Colon (tissue), 2 donors: ENCODE measurements at regions not wholly inside any gene's neighbourhood (a gene's known extent, or its start where the extent isn't known, plus 50 kb on each side); places are given as distances from the start of the nearest gene placed in this dataset.
"Not testable (repeated sequence)": the region's sequence is repeated elsewhere in the genome, so short reads cannot be mapped to it uniquely, and the experiment has no call there.

ENCODE experiments used
- FAIRE-seq: peaks from 2 replicates; lab custom pipeline; 2012; peaks lifted over from hg19 to GRCh38; lab: Jason Lieb, UNC
- donor health status: control.
- donor health status: control.

- no peak for FAIRE-seq
Observed at GRCh38 chr6:133756078-133756695, 132.7 kb upstream of the TCF21 start.

DNA sequence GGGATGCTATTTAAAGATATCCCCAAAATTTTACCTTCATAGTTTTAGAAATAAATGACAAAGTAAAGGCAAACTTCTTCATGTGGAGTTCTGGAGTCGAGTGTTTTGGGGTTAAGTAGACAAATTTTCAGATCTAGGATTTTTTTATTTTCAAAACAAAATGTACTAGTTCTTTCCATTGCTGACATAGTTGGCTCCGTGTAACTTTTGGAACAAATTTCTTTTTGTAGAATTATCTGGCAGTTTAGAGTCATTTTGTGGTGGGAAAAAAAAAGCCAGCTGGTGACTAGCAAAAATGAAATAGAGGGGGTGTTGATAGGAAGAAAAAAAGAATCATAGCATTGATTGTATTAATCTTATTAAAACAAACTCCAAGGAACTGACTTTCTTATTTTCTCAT lies 131.6 kb upstream of the TCF21 start:
- FAIRE-seq, result no peak

DNA sequence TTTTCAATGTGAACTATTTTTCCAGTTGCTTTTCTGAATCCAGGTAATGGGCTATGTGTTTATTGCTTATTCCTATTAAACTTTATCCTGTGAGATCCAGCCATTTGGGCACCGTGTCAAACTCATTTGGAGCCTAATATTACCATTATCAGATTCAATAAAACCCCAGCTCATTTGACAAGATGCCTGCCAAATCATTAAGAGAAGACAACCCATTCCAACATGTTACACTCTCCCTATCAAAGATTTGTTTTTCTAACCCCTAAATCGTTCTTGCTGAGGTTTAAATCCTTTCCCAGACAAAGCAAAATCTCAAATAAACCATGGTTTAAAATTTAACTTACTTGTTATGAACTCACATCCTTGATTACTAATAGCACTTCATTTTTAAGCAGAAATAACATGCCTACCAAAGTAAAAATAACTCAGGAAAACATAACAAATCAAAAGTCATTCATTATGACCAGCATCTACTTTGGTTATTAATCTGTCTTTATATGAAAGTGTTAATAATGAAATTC lies 130.0 kb upstream of the TCF21 start:
- FAIRE-seq, result no peak

DNA sequence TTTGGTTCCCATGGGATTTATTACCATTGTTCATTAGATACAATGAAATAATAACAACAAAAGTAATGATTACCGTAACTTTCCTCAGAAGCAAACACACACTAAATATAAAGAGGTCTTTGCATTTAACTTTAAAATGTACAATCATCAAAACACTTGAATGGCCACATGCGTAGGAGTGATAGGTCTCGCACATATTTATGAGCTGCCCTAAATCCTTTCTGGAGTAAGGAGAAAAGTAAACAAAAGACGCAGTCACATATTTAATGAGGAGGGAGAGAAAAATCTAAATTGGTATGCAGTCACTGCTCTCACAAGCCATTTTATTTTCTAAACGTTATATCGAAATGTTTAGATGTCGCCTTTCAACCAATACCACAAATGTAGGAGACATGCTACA lies 129.4 kb upstream of the TCF21 start:
- no peak for FAIRE-seq

GRCh38 chr6:133761706-133762105 lies 127.2 kb upstream of the TCF21 start:
- FAIRE-seq, result no peak

DNA sequence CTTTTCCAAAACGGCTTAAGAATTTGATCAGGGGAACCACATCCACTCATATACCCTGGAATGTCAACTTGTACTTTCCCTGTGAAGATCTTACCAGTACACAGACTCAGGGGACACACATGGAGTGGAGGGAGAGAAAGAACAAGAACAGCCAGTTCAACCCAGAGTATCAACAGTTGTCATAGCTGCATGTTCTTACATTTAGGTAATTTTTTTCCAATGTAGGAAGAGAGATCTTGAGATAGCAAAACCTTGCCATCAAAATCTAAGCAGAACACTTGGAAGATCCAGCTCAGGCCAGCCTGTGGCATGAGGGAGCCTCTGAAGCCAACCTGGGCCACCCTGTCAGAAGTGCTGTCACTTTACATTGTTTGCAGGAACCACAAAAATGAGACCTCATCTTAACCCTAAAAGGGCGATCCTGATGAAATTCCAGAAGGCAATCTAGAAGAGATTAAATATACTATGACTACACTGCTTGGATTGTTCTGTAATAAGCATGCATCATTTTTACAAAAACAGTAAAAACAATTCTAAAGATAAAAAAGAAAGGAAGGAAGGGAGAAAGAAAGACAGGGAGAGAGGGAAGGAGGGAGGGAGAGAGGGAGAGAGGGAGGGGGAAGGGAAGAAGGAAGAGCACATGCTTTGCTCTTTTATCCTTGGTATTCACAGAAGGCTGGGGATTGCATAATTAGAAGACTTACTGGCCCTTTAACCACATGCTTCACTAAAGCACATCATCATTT lies 124.7 kb upstream of the TCF21 start:
- no peak for FAIRE-seq

GRCh38 chr6:133764754-133765208 lies 124.1 kb upstream of the TCF21 start:
- no peak for FAIRE-seq

DNA sequence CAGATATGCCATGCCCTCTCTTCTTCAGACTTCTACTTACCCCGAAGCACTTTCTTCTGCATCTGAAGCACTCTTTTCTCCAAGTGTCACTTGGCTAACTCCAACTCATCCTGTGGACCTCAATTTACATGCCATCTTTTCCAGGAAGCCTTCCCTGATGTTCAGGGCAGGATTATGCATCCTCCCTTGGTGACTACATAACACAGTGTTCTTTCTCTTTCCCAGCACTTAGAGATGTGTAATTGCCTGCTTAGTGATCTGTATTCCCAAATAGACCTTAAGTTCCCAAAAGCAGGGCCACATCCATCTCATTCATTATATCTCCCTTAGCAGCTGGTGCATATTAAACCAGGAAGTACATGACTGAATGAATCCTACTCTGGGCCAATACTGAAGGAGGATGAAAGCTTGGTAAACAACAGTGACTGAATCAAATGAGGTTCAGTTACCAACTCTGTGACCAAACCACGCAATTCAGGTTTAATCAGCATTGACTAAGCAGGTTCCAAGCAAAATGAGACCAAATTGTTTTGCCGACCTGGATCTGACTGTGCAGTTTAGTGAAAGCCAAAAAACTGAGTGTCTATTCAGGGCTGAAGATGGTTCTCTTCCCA lies 121.4 kb upstream of the TCF21 start:
- no peak for FAIRE-seq

- FAIRE-seq, result no peak
Observed at GRCh38 chr6:133768656-133769295, 120.1 kb upstream of the TCF21 start.

- FAIRE-seq, result no peak
Observed at GRCh38 chr6:133769463-133769862, 119.5 kb upstream of the TCF21 start.

DNA sequence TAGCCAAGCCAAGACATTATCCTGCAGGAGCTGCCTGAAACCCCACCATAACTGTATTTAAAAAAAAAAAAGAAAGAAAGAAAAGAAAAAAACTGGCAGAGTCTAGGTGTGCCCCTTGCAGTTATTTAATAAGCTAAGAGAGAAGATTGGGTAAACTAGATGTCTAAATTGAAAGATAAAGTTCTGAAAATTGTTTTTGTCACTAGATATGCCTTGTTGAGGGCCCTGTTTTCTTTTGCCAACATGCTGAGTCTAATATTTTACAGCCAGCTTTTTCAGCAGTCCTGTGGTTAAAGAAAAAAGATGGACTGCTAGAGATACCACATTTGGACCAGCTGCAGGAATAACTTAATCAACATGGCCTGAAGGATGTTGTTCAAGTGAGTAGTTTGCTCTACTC lies 116.3 kb upstream of the TCF21 start:
- FAIRE-seq, result no peak

- FAIRE-seq, result no peak
Observed at GRCh38 chr6:133773776-133774175, 115.1 kb upstream of the TCF21 start.

DNA sequence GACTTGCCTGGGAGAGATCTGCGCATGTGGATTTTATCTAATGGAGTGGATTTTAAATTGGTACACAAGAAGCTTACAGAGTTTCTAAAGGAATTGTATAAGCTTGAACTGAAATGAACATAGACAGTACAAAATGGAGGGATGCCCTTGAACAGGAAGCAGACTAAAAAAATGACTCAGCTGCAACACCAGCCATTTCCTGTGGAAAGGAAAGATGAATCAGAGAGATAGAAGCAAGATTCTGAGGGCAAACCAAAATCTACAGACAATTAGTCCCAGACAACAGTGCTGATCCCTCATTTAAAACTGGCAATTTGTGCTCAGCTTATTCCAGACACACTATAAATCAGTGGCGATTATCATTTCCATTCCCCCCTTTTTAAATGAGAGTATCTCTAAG lies 114.6 kb upstream of the TCF21 start:
- no peak for FAIRE-seq

DNA sequence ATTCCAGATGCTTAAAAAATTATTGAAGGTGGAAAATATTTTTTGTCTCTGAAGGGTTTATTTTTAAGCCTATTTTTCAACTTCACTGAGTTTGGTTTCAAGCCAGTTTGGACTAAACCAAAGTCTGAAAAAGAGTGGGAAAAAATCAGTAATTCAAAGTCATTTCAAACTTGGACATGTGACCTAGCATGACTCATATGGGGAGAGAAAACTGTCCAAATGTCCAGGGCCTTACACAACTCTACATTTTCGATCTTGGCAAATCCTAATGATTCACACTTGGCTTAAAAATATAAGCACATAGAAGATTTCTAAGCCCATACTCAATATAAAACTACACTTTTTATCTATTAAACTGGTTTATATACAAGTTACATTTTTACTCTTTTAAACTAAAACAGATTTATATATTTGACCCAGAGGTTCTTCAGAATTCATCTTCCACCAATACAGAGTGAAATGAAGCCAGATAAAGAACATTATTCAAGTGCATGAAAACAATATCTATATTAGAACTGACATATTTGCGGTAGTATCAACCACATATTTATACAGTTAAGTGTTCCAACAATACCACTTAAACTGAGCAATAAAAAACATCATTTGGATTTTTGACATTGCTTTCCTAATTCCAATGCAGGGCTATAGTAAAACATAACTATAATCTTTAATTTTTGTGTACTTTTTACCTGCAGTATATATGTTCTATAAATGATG lies 110.3 kb upstream of the TCF21 start:
- no peak for FAIRE-seq

GRCh38 chr6:133779916-133780695 lies 108.8 kb upstream of the TCF21 start:
- FAIRE-seq, result no peak

- FAIRE-seq, result no peak
Observed at GRCh38 chr6:133786016-133786415, 102.9 kb upstream of the TCF21 start.

- no peak for FAIRE-seq
Observed at GRCh38 chr6:133787122-133787521, 101.8 kb upstream of the TCF21 start.

DNA sequence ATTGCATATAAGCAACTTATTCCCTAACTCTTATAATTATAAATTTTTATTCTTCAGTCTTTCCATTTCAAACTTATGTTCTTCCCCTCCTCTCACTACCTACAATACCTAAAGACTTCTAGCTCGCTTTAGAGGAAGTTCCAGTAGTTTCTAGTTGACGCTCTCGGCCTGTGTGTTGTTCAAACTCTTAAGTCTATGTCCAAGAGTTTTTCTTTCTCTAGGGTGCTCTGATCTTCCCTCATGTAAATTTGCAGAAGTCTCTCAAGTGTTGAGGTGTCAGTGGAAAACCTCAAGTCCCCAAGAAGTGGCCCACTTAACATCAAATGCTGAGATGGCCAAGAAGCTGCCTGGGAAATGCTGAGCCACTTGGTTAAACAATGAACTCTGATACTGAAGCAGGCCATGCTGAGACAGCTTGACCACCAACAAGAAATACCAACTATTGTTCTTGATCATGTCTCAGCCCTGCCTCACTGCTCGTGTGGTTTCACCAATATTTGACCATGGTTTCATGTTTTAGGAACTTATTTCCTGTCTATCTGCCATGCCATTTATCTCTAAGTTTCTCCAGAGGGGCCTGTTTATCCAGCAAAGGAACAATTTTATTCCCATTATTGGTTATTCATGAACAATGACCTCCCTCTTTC lies 100.9 kb upstream of the TCF21 start:
- no peak for FAIRE-seq

DNA sequence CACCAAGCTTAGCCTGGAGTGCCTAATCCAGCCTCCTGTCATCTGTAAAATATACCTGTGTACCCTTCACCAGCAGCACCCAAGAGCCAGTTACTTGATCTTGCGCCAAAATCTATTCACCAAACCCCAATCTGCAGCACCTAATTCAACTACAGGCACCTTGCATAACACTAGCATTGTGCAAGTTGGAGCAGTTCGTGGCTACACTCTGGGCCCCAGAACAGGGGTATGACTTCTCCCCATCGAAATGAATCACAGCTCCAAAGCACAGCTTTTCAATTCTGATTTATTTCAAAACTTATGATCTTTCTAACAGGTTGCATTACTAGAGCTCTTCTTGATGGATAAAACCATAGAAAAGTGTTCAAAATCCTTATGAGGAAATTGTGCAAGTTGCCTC lies 100.4 kb upstream of the TCF21 start:
- FAIRE-seq, result no peak

GRCh38 chr6:133789449-133789848 lies 99.5 kb upstream of the TCF21 start:
- FAIRE-seq, result not testable (repeated sequence)

DNA sequence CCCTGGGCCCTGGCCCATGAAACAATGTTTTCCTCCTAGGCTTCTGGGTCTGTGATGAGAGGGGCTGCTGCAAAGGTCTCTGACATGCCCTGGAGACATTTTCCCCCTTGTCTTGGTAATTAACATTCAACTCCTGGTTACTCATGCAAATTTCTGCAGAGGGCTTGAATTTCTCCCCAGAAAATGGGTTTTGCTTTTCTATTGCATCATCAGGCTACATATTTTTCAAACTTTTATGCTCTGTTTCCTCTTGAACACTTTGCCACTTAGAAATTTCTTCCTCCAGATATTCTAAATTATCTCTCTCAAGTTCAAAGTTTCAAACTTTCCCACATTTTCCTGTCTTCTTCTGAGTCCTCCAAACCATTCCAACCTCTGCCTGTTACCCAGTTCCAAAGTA lies 98.2 kb upstream of the TCF21 start:
- not testable (repeated sequence) for FAIRE-seq
